ENCODE measurements at regions not wholly inside any gene's neighbourhood (a gene's known extent, or its start where the extent isn't known, plus 50 kb on each side); places are given as distances from the start of the nearest gene placed in this dataset.

DNA sequence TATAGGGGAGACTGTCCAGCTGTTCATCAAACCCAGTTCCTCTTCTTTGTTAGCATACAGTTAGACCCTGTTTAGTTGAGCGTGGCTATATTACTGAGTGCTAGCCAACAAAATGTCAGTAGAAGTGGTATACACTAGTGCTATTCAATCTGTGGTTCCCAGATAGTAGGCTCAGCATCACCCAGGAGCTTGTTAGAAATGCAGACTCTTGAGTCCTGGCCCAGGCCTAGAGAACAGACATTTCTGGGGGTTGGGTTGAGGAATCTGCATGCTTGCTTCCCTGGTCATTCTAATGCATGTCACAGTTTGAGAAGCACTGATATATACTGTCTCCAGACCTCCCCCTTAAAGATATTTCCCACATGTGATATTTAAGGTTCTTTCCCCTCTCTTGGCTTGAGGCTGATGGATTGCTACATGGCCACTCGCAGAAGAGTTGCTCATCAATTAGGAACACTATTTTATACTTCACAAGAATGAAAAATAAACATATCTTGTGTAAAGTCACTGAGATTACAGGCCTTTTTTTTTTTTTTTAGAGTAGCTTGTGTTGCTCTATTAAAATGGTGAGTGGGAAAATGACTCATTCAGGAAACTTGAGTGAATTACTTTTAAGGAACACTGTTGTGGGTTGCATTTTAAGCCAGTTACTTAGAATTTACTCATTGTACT lies 289.0 kb downstream of the STIM2 start:
- no peak for TF ChIP-seq POLR2A (IDR thresholded peaks at IDR 0.05; ENCODE audit: low read length)
- no peak for TF ChIP-seq GATA1 (IDR thresholded peaks at IDR 0.05; ENCODE audit: low read depth, low read length)
